HL-60 (cell line): ENCODE measurements at regions not wholly inside any gene's neighbourhood (a gene's known extent, or its start where the extent isn't known, plus 50 kb on each side); places are given as distances from the start of the nearest gene placed in this dataset.

Source experiments
- CTCF ChIP-seq: IDR thresholded peaks from one replicate; pipeline ENCODE4 v1.5.1; 2011; ENCODE audit warnings: low read length, control low read depth, inconsistent platforms; ENCODE audit not compliant: insufficient read depth
- POLR2AphosphoS5 ChIP-seq: IDR thresholded peaks from 2 replicates; pipeline ENCODE4 v1.6.1; 2012; ENCODE audit warnings: low read depth
- REST ChIP-seq: IDR thresholded peaks from 2 replicates; pipeline ENCODE4 v1.6.1; 2012; ENCODE audit warnings: low read depth; ENCODE audit not compliant: insufficient replicate concordance

- TF ChIP-seq CTCF (no peak), REST (no peak), POLR2AphosphoS5 (no peak)
Measured at GRCh38 chr5:99122976-99123375, 194.2 kb upstream of the CHD1 start.
